ENCODE measurements at regions not wholly inside any gene's neighbourhood (a gene's known extent, or its start where the extent isn't known, plus 50 kb on each side); places are given as distances from the start of the nearest gene placed in this dataset.

GRCh38 chr2:16939771-16940170 lies 274.1 kb upstream of the CYRIA start:
- H3K9me3 ChIP-seq, result no peaks in the 10 kb centered on the region
- H3K4me3 ChIP-seq, result no peak overlapping the region
- TF ChIP-seq CTCF (IDR thresholded peaks at IDR 0.05), result no peak
- no peak for TF ChIP-seq POLR2A (IDR thresholded peaks at IDR 0.05)
- no peak for DNase-seq
- H3K4me1 ChIP-seq, result no peaks in the 10 kb centered on the region
- WGBS, 2 donors, result 71 to 78% methylated on average over 1 of the region's 1 CpG
- no peaks in the 10 kb centered on the region for H3K36me3 ChIP-seq
- intact Hi-C loops (cut with DNase I), result no loop called here
- H3K27ac ChIP-seq, result no peak overlapping the region
- no peaks in the 10 kb centered on the region for H3K27me3 ChIP-seq

DNA sequence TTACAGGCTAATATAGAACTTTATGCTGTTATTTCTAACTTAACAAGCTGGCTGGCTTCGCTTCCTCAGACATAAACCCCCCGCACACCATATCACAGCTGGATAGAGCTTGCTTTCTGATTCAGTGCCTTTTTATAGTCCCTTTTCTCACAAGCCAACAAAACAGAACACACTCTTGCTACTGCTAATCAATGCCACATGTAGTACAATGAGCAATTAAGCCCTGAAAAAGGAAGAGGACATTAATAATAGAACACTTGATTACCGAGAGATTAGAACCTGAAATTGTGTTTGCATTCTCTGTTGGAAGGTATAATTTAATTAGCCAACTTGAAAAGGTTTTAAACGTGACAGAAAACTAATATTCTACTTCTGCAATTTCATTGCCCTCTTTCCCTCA lies 267.7 kb upstream of the CYRIA start:
- H3K27me3 ChIP-seq, result no peaks in the 10 kb centered on the region
- H3K36me3 ChIP-seq, result no peaks in the 10 kb centered on the region
- H3K27ac ChIP-seq, result no peak overlapping the region
- intact Hi-C loops (cut with DNase I), result no loop called here
- WGBS, 2 donors, result 60 to 67% methylated on average over 4 of the region's 4 CpGs
- TF ChIP-seq CTCF (IDR thresholded peaks at IDR 0.05), result no peak
- TF ChIP-seq POLR2A (IDR thresholded peaks at IDR 0.05), result no peak
- H3K4me1 ChIP-seq, result no peaks in the 10 kb centered on the region
- no peak for DNase-seq
- no peak overlapping the region for H3K4me3 ChIP-seq
- H3K9me3 ChIP-seq, result no peaks in the 10 kb centered on the region

GRCh38 chr2:16932826-16933225 lies 267.2 kb upstream of the CYRIA start:
- Histone ChIP-seq H3K27ac (no peak overlapping the region), H3K9me3 (no peaks in the 10 kb centered on the region), H3K36me3 (no peaks in the 10 kb centered on the region), H3K27me3 (no peaks in the 10 kb centered on the region), H3K4me1 (no peaks in the 10 kb centered on the region), H3K4me3 (no peak overlapping the region)
- no peak for DNase-seq
- TF ChIP-seq CTCF (IDR thresholded peaks at IDR 0.05) (no peak), POLR2A (IDR thresholded peaks at IDR 0.05) (no peak)
- intact Hi-C loops (cut with DNase I), result no loop called here
- 64 to 79% methylated on average over 3 of the region's 3 CpGs for WGBS, 2 donors

GRCh38 chr2:16931441-16931840 lies 265.8 kb upstream of the CYRIA start:
- Histone ChIP-seq H3K36me3 (no peaks in the 10 kb centered on the region), H3K9me3 (no peaks in the 10 kb centered on the region), H3K27ac (no peak overlapping the region), H3K4me1 (no peaks in the 10 kb centered on the region), H3K27me3 (no peaks in the 10 kb centered on the region), H3K4me3 (no peak overlapping the region)
- 58 to 81% methylated on average over 2 to 4 of the region's 4 CpGs for WGBS, 2 donors
- TF ChIP-seq CTCF (IDR thresholded peaks at IDR 0.05) (no peak), POLR2A (IDR thresholded peaks at IDR 0.05) (no peak)
- intact Hi-C loops (cut with DNase I), result no loop called here
- no peak for DNase-seq

- no peaks in the 10 kb centered on the region for H3K9me3 ChIP-seq
- intact Hi-C loops (cut with DNase I), result no loop called here
- H3K4me1 ChIP-seq, result no peaks in the 10 kb centered on the region
- no peak overlapping the region for H3K4me3 ChIP-seq
- DNase-seq, result no peak
- no peak for TF ChIP-seq CTCF (IDR thresholded peaks at IDR 0.05)
- no peak for TF ChIP-seq POLR2A (IDR thresholded peaks at IDR 0.05)
- no peaks in the 10 kb centered on the region for H3K36me3 ChIP-seq
- no peak overlapping the region for H3K27ac ChIP-seq
- WGBS, 2 donors, result 80 to 90% methylated on average over 1 of the region's 1 CpG
- no peaks in the 10 kb centered on the region for H3K27me3 ChIP-seq
These were observed 261.8 kb upstream of the CYRIA start for GRCh38 chr2:16927398-16927797.

Measured in esophagus squamous epithelium (tissue), 5 donors.